Brain microvascular endothelial cell (primary cell): ENCODE measurements at regions not wholly inside any gene's neighbourhood (a gene's known extent, or its start where the extent isn't known, plus 50 kb on each side); places are given as distances from the start of the nearest gene placed in this dataset.

Experiments used
- DNase-seq: peaks from one replicate; pipeline ENCODE4 v3.0.0-alpha.2; 2020
- H3K27ac ChIP-seq: fragments of 250-450 bp; sonication (Bioruptor Pico); 2 replicates; pipeline ENCODE4 v1.5.1; 2020; ENCODE audit warnings: mild to moderate bottlenecking, moderate library complexity
- H3K27me3 ChIP-seq: fragments of 250-450 bp; sonication (Bioruptor Pico); replicated peaks from 2 replicates; pipeline ENCODE4 v1.5.1; 2020; ENCODE audit warnings: mild to moderate bottlenecking
- H3K36me3 ChIP-seq: fragments of 250-450 bp; sonication (Bioruptor Pico); replicated peaks from 2 replicates; pipeline ENCODE4 v1.5.1; 2020; ENCODE audit warnings: mild to moderate bottlenecking
- H3K4me3 ChIP-seq: 2 replicates; pipeline ENCODE4 v1.5.1; 2011; ENCODE audit warnings: low read depth, mild to moderate bottlenecking, control low read depth, low read length, moderate library complexity
- in situ Hi-C: cut with HindIII; loops from 2 replicates; pipeline ENCODE4 v1.10.0; 2017; ENCODE audit warnings: low sequenced_read_pairs, low pct_ligation_motif_present
- TF ChIP-seq, protein P1 (sequence below): IDR thresholded peaks from 2 replicates; pipeline ENCODE4 v1.5.1; 2011; ENCODE audit warnings: low read depth, mild to moderate bottlenecking, moderate library complexity, low read length, control low read depth, inconsistent platforms; ENCODE audit errors: missing control alignments

DNA sequence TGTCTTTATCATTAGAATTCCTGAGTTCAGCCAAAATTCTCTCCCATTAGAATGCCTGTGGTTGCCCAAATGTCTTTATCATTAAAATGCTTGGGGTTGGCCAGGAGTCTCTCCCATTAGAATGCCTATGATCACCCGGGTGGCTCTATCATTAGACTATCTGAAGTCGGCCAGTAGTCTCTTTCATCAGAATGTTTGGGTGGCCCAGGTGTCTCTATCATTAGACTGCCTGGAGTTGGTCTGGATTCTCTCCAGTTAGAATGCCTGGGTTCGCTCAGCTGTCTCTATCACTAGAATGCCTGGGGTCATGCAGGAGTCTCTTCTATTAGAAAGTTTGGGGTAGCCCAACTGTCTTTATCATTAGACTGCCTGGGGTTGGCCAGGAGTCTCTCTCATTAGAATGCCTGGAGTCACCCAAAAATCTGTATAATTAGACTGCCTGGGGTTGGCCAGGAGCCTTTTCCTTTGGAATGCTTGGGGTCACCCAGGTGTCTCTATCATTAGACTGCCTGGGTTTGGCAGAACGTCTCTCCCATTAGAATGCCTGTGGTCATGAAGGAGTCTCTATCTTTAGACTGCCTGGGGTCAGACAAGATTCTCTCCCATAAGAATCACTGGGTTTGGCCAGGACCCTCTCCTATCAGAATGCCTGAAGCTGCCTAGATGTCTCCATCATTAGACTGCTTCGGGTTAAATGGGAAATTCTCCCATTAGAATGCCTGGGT, 1478.3 kb downstream of the UQCRFS1 start:
- TF ChIP-seq, protein P1, sequence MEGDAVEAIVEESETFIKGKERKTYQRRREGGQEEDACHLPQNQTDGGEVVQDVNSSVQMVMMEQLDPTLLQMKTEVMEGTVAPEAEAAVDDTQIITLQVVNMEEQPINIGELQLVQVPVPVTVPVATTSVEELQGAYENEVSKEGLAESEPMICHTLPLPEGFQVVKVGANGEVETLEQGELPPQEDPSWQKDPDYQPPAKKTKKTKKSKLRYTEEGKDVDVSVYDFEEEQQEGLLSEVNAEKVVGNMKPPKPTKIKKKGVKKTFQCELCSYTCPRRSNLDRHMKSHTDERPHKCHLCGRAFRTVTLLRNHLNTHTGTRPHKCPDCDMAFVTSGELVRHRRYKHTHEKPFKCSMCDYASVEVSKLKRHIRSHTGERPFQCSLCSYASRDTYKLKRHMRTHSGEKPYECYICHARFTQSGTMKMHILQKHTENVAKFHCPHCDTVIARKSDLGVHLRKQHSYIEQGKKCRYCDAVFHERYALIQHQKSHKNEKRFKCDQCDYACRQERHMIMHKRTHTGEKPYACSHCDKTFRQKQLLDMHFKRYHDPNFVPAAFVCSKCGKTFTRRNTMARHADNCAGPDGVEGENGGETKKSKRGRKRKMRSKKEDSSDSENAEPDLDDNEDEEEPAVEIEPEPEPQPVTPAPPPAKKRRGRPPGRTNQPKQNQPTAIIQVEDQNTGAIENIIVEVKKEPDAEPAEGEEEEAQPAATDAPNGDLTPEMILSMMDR: no peak
- Histone ChIP-seq H3K27me3 (no peaks in the 10 kb centered on the region), H3K36me3 (no peaks in the 10 kb centered on the region), H3K4me3 (no peak overlapping the region), H3K27ac (no peak overlapping the region)
- DNase-seq: no peak
- in situ Hi-C loops: no loop called here

DNA sequence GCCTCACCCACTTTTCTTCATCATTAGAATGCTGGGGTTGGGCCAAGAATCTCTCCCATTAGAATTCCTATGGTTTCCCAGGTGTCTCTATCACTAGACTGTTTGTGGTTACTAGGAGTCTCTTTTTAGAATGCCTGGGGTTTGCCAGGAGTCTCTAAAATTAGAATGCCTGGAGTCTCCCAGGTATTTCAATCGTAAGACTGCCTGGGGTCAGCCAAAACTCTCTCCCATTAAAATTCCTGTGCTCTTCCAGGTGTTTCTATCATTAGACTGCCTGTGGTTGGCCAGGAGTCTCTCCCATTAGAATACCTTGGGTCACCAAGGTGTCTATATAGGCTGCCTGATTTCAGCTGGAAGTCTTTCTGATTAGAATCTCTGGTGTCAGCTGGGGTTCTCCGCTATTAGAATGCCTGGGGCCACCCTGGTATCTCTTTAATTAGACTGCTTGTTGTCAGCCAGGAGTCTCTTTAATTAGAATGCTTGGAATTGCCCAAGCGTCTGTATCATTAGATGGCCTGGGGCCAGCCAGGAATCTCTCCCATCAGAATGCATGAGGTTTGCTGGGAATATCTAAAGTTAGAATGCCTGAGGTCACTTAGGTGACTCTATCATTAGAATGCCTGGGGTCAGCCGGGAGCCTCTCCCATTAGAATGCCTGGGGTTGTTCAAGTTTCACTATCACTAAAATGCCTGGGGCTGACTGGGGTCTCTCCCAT, 1479.2 kb downstream of the UQCRFS1 start:
- no peak overlapping the region for H3K27ac ChIP-seq

DNA sequence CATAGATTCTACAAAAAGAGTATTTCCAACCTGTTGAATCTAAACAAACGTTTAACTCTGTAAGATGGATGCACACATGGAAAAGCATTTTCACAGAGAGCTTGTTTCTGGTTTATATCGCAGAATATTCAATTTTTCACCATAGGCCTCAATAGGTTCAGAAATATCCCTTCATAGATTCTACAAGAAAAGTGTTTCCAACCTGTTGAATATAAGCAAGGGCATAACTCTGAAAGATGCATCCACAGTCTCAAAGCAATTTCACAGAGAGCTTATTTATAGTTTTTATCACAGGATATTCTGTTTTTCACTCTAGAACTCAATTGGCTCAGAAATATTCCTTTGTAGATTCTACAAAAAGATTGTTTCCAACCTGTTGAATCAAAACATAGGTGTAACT, 1483.6 kb downstream of the UQCRFS1 start:
- DNase-seq: no peak
- TF ChIP-seq, protein P1: no peak
- no peak overlapping the region for H3K27ac ChIP-seq
- in situ Hi-C loops: no loop called here
- H3K36me3 ChIP-seq: no peaks in the 10 kb centered on the region
- H3K27me3 ChIP-seq: no peaks in the 10 kb centered on the region
- no peak overlapping the region for H3K4me3 ChIP-seq

More for the DNA sequence above, 1479.2 kb downstream of the UQCRFS1 start:
- no peak for DNase-seq
- TF ChIP-seq, protein P1: no peak
- H3K36me3 ChIP-seq: no peaks in the 10 kb centered on the region
- H3K27me3 ChIP-seq: no peaks in the 10 kb centered on the region
- in situ Hi-C loops: no loop called here
- H3K4me3 ChIP-seq: no peak overlapping the region

DNA sequence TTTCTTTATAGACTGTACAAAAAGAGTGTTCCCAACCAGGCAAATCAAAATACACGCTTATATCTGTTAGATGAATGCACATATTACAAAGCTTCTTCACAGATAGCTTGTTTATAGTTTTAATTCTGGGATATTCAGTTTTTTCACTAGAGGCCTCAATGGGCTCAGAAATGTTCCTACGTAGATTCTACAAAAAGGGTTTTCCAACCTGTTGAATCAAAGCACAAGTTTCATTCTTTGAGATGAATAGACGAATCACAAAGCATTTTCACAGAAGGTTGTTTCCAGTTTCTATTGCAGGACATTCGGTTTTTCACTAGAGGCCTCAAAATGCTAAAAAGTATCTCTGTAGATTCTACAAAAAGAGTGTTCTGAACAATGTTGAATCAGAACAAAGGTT, 1490.3 kb downstream of the UQCRFS1 start:
- H3K36me3 ChIP-seq: no peaks in the 10 kb centered on the region
- in situ Hi-C loops: no loop called here
- H3K4me3 ChIP-seq: no peak overlapping the region
- H3K27me3 ChIP-seq: no peaks in the 10 kb centered on the region
- DNase-seq: no peak
- H3K27ac ChIP-seq: no peak overlapping the region
- TF ChIP-seq, protein P1: no peak

DNA sequence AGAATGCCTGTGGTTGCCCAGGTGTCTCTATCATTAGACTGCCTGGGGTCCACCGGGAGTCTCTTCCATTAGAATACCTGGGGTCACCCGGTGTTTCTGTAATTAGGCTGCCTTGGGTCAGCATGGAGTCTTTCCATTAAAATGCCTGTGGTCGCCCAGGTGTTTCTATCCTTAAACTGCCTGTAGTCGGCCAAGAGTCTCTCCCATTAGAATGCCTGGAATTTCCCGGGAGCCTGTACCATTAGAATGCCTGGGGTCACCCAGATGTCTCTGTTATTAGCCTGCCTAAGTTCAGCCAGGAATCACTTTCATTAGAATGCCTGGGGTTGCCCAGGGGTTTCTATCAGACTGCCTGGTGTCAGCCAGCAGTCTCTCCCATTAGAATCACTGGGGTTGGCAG, 1492.8 kb downstream of the UQCRFS1 start:
- no peak overlapping the region for H3K4me3 ChIP-seq
- no peaks in the 10 kb centered on the region for H3K36me3 ChIP-seq
- TF ChIP-seq, protein P1: no peak
- no peak overlapping the region for H3K27ac ChIP-seq
- in situ Hi-C loops: no loop called here
- no peaks in the 10 kb centered on the region for H3K27me3 ChIP-seq
- DNase-seq: no peak
